CMK (cell line): ENCODE measurements at regions not wholly inside any gene's neighbourhood (a gene's known extent, or its start where the extent isn't known, plus 50 kb on each side); places are given as distances from the start of the nearest gene placed in this dataset.
"Not testable (repeated sequence)": the region's sequence is repeated elsewhere in the genome, so short reads cannot be mapped to it uniquely, and the experiment has no call there.

Source experiments
- DNase-seq: peaks from one replicate; pipeline ENCODE4 v3.0.0-alpha.2; 2010; ENCODE audit warnings: low read depth

DNA sequence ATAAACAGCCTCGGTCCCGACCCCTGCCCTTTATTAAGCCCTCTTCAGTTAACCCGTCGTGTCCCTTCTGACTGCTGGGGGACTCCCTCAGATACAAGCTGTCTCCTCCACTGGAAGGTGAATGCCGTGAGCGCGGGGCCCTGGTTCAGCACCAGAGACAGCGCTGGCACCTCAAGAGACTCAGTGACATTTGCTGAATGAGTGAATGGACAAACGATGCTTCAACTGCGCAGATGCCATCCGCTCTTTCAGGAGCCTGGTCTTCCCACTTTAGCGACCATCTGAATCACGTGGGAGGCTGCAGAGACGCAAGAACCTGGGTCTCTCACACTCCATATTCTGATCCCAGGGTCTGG lies 92.6 kb upstream of the SFSWAP start:
- DNase-seq: no peak

DNA sequence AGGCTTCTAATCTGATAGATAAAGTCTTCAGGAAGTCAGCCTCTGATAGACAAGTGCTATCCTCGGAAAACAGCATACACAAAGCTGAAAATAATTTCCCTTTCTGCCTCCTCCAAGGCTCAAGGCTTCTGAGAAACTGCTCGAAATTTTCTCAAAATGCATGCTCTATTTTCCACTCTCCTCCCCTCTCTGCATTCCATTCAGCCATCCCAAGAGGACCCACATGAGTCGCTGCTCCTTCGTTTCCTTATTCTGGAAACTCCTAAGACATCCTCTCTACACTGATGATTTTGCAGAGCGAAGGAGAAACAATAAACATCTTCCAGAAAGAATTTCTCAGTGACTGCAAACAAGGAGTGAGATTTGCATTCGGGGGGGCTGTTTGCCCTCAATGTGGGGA lies 92.2 kb upstream of the SFSWAP start:
- DNase-seq: no peak

DNA sequence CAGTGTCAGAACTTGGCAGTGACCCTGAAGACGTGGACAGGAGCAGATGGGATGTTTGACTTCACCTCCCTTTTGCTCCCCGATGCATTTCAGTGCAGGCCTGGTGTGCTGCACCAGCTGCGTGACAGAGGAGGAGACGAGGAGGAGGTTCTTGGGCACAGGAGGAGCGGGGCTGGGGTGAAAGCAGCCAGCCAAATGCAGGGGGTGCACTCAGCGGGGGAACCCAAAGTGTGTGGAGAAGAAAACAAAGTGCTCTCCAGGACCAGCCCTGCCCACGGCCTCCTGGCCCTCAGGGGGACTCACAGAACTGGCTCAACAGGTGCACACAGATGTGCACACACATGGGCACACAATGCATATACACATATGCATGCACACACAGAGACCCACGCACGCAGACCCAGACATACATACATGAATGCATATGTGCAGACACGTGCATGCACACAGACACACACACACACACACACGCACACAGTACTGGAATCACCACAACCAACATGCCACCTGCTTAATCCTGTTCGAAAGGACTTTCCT lies 91.7 kb upstream of the SFSWAP start:
- DNase-seq: no peak

DNA sequence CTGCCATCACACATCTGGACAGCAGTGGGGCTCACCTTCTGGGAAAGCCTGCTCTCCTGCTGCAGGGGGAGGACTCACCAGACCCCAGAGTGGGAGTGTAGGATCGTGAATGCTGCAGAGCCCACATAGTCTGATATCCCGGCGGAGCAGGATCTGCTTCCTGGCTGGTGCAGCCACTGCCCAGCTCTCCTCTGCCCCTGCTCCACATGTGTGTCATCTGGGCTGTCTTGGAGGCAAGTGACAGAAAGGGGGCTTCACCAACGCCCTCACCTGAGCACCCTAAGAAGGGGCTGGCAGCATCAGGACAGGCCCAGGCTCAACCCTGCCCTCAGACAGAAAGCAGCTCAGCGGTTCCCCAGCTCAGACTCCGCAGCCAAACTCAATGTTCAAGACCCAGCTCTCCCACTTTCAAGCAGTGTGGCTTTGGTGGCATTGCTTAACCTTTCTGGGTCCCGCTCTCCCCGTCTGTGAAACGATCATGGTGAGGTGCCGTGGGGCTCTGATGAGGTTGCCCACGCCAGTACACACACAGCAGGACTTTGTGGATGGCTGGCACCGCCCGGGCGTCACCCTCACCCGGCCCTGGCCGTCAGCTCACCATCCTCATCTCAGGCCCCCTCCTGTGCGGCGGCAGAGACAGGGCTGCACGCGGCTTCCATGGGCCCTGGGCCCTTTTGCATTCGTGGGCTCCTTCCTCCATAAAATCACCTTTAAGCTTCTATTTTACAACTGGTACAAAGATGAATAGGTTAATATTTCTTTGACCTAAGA lies 91.0 kb upstream of the SFSWAP start:
- no peak for DNase-seq

DNA sequence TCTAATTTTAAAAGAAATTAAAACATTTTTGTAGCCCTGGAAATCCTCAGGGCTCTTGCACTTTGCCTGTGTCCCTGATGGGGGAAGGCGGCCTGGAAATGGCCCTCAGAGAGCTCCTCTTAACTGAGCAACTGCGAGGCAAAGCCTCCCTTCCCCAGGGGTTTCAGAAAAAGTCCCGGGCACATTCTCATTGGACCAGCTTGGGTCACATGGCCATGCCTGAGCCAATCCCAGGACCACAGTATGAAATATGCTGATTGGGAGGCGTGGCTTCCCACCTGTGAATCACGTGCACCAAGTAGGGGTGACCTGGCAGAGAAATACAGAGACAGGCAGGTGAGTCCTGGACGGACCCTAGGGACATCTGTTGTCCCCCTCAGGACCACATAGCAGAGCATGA lies 90.4 kb upstream of the SFSWAP start:
- DNase-seq: no peak

DNA sequence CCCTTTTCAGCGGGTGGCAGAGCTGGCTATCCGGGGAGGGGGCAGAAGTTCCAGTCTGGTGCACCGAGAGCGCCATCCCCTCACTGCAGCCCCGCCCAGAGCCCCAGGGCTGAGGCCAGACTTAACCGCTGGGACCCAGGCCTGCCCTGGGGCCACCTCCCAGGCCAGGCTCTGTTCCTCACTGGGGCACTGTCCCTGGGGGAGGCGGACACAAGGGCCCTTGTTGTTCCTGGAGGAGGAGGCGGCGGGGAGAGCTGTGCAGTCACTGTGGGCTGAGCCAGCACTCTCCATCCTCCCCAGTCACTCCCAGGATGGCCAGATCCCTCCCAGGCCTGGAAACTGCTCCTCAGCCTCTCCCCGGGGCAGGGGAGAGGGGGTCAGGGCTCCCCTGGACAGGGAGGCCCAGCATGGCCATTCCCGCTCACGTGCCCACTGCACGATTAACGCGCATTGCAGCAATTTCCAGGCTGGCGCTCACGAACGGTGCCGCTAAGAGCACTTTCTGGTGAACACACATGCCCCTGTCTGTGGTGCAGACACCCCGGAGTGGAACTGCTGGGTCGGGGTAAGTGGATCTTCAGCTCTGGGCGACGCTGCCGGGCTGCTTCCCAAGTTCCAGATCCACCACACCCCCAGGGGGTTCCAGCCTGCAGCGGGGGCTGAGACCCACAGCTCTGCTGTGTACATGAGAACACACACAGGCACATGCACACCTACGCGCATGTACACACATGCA lies 89.8 kb upstream of the SFSWAP start:
- no peak for DNase-seq

DNA sequence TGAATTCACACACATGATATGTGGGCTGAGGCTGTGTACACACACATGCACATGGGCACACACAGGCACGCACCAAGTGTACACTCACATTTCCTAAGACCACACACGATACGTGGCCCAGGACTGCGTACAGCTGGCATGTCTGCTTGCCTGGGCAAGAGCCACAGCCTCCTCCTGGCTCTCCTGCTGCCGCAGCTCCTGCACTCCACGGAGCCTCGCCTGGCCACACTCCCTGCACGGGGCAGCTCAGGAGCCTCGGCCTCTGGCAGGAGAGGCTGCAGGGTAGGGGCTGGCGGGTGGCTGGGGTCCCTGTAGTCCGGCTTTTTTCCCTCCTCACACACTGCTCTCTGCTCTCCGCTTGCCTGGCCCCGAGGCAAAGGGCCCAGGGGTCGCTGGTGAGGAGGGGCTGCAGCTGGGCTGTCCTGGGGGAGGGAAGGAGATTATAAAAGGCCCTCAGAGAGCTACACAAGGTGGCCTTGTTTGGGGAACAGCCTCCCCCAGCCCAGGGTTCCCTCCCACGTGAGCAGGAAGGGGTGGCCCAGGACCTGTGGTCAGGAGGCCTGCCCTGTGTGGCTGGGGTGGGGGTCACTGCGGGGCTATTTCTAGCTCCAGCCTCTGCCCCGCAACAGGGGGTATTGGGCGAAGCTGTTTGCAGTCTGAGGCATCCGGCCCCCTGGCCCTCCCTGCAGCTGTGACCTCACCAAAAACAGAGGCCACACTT lies 89.0 kb upstream of the SFSWAP start:
- DNase-seq: peak; percentile 52

DNA sequence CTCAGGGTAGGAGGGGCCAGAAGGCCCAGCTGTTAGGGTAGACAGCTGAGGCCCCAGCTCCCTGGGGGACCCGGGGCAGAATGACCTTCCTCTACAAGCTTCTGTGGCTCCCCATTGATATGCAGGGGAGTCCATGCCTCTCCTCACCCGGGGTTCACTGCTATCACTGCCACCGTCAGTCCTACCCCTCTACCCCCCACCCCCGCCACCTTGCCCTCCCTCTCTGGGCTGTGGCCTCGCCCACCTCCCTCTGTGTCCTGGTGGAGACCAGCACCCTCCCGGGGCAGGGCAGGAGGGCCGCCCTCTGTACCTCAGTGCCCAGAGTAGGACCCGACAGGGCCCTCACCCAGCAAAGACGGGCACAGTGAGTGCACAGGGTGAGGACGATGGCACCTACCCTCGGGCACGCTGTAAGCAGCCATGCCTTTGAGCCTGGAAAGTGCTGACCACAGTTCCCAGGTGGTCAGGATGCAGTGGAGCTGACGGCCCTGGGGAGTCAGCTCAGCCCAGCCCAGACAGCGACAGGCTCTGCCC lies 88.4 kb upstream of the SFSWAP start:
- no peak for DNase-seq

DNA sequence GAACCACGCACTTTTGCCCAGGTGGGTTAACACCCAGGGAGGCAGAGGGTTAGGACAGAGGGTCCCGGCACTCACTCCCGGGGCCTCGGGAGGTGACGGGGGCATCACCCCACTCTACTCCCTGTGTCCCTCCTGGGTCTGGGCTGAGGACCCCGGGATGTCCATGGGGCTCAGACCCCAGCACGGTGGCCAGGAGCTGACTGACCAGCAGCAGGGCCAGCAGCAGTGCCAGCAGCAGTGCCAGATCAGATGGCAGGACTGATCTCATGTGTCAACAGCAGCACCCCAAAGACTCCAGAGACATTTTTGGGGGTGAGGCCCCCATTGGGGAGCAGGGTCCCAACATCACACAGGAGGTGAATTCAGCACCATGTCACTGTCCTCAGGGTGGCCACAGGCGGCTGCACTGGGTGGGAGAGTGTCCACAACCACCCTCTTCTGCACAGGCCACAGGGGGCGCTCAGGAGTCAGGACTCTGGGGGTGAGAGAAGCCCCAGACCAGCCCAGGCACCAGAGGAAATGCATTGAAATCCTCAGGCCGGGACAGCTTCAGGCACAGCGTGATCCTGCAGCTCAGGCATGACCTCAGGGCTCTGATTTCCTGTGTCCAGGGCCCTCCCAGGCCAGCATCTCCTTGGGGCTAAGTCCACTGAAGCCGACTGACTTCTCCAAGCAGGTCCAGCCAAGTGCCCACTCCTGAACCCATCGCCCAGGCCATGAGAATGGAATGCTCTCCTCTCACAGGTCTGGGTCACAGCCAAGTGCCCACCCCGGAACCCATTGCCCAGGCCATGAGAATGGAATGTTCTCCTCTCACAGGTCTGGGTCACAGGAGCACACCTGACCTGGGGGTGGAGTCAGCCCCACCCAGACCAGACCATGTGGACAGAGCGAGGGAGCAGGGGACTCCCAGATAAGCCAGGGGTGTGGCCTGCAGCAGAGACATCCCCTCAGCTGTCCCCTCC lies 87.2 kb upstream of the SFSWAP start:
- not testable (repeated sequence) for DNase-seq

DNA sequence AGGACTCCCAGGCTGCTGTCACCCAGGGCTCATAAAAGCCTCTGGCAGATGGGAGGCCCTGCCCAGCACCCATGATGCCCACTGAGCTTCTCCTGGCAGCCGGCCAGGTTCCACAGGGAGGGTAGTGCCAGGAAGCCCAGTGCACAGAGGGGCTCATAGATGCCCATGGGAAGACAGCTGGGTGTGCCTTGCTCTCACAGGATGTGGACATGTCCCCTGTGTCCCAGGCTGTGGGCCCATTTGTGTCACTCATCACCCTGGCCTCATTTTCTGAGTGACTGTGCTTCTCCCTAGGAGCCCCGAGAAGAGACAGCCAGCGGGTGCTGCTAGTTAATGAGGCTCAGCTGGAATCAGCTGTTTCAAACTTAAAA lies 86.5 kb upstream of the SFSWAP start:
- not testable (repeated sequence) for DNase-seq

DNA sequence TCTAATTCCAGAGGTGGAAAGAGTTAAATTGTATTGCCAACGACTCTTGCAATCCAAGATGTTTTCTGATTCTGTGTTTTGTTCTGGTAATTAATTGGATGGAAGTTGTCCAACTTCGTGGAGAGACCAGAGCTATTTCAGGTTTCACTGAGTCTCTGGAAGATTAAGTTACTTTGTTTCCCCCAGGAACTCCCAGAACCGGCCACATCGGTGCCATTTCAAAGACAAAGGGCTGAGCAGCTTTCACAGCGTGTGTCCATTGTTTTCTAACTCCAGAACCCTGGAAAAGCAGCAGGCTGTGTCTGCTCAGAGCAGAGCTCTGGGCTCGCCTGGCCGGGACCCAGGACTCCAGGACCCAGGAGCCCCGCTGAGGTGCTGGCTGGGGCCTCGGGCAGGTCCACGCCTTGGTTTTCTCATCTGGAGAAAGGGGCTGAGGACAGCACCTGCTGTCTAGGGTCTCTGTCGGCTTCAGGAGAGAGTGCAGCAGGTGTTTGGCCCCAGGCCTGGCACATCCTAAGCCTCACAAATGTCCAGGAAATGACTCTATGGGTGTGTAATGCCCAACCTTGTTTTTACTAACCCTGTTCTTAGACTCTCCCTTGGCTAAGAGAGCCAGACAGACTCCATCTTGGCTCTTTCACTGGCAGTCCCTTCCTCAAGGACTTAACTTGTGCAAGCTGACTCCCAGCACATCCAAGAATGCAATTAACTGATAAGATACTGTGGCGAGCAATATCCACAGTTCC lies 86.0 kb upstream of the SFSWAP start:
- not testable (repeated sequence) for DNase-seq

DNA sequence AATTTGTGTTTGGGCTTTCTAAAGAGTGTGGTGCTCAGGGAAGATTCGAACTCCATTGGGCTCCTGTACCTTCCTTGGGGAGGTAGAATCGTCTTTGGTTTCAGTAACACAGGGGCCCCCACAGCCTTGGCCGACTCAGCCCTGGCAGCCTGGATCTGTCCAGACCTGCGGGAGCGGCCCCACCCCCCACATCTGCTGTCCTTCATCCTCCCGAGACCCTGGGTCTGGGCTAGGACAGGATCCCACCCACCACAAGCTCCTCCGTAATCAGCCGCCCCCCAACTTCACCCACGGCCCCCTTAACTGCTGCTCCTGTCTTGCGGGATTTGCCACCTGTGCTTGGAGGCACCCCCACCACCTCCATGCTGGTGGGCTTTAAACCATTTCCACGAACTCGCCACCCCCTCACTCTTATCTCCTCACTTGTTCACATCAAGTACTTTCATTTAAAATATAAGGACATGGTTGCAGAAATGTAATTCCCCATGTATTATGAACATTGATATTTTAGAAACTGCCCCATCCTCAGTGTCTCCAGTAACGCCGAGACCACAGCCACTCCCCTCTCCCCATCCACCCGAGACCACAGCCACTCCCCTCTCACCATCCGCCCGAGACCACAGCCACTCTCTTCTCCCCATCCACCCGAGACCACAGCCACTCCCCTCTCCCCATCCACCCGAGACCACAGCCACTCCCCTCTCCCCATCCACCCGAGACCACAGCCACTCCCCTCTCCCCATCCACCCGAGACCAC lies 84.7 kb upstream of the SFSWAP start:
- DNase-seq: not testable (repeated sequence)

DNA sequence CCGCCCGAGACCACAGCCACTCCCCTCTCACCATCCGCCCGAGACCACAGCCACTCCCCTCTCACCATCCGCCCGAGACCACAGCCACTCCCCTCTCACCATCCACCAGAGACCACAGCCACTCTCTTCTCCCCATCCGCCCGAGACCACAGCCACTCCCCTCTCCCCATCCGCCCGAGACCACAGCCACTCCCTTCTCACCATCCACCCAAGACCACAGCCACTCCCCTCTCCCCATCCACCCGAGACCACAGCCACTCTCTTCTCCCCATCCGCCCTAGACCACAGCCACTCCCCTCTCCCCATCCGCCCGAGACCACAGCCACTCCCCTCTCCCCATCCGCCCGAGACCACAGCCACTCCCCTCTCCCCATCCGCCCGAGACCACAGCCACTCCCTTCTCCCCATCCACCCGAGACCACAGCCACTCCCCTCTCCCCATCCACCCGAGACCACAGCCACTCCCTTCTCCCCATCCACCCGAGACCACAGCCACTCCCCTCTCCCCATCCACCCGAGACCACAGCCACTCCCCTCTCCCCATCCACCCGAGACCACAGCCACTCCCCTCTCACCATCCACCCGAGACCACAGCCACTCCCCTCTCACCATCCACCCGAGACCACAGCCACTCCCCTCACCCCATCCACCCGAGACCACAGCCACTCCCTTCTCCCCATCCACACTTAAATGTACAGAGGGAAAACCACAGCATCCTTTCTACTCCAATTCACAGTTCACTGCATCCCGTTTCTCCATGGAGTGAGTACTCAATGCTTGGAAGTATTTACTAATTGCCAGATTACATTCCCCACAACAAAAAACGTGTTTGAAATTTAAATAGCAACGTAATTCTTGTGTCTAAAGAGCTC lies 83.5 kb upstream of the SFSWAP start:
- DNase-seq: peak; percentile 54

DNA sequence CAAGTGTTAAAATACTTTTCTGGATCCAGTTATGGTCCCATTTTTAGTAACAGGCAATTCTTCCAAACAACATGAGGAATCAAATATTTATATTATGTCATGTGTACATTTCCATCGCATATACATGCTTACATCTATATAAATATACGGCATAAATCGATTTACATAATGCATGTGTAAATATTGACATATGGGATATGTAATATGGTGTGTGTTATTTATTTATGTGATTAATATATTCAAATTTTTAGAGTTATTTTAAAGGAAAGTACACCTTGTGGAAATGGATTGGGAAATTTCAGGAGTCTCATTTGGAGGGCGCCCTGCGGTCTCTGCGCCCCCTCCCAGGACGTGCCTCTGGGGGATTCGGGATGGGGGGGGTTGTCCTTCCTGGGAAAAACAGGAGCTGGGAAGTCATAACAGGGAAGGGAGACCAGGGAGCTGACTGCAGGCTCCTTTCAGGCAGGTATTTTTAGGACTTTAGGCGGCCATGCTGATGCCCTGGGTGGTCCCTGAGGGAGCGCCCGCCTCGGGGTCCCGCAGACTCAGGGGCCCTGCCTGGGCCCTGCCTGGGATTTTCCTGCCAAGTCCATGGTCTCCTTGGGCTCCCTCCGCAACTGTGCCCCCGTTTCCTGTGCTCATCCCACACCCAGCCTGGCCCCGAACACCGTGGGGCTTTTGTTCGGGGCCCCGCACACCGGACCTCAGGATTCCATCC lies 82.7 kb upstream of the SFSWAP start:
- no peak for DNase-seq

DNA sequence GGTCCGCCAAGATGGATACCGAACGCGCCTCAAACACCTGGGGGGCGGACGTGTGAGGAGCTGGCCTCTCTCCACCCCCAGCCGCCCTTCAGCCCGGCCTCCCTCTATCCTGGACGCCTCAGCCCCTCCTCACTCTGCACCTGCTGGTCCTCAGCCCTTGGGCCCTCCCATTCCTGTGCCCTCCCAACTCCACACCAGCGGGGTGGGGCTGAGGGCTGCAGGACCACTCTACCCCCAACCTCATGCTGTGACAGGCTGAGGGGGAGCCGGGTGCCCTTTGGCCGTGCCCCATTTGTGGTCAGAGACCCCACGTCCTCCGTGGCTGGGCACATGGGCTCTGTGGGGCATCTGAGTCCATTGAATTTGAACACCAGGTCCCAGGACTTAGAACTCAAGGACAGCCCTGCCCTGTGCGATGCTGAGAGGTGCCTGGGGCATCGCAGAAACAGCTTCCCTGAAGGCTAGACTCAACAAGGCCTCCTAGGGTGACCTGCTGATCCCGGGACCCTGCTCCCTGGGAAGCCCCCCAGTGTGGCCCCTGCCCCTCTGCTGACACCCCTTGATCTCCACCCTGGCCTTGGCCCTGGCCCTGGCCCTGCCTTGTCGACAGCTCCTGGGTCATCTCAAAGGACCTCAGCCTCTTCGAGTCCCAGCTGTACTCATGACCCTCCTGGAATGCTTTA lies 82.0 kb upstream of the SFSWAP start:
- no peak for DNase-seq

DNA sequence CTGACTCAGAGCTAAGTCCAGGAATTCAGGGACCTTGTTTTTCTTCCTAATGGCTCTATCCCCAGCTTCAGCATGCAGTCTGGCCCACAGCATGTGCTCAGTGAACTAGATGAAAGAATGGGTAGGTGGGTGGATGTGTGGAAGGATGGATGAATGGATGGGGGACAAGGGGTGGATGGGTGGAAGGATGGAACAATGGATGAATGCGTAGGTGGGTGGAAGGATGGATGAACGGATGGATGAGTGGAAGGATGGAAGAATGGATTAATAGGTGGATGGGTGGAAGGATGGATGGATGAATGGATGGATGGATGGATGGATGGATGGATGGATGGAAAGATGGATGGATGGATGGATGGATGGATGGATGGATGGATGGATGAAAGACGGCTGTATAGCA lies 79.7 kb upstream of the SFSWAP start:
- DNase-seq: no peak

DNA sequence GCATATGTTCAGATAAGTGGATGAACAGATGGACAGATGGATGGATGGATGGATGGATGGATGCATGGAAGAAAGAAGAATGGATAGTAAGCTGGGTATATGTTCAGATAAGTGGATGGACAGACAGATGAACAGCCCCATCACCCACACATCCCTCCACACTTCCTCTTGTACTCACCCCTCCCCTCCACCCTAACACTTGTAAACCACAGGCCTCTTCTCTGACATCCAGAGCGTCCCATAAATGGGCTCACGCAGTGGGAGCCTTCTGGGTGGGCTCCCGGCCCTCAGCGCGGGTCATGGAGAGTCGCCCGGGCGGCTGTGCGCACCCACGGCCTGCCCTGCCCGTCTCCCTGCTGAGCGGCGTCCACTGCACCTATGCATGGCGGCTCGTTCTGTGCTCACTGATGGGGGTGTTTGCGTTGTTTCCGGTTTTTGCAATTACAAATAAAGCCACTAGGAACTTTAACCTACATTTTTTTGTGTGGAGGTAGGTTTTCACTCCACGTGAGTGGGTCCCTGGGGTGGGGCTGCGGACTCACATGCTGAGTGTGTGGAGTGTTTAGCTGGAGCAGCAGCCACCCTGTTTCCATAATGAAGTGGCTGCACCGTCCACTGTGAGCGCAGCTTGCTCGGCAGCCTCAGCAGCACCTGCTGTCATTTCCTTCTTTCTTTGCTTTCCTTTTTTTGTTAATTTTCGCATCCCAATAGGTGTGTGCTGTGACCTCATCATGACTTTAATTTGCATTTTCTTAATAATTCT lies 78.8 kb upstream of the SFSWAP start:
- DNase-seq: not testable (repeated sequence)
